ENCODE measurements at regions not wholly inside any gene's neighbourhood (a gene's known extent, or its start where the extent isn't known, plus 50 kb on each side); places are given as distances from the start of the nearest gene placed in this dataset.

DNA sequence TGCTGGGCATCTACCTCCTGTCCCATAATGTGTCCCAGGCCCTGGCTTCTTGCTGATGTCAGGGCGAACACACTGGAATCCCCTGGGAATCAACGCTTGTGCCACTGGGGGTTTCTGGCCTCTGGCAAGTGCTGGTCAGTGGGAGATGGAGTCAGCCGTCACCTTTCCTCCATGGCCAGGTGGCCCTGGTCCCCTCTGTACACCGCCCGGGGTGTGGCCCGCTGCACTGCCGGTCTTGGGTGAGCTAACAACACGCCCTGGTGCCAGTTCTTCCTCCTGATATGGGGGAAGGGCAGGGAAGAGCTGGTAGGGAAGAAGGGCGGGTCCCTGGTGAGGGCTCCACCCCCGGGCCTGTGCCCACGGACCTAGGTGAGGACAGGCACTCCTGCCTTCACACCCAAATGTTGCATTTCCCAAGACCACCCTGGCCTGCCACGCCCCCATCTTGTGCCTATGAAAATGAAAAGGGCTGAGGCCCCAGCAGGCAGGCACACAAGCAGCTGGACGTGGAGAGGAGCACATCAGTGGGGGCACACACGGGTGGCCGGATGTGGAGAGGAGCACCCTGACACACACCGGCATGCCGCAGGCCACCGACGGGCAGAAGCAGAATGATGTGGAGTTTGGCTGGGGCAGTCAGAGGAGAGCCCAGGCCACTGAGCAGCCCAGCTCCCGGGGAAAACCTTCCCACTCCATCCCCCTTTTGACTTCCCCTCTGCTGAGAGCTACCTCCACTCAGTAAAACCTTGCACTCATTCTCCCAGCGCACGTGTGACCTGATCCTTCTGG lies 140.5 kb downstream of the ASB1 start:
- Histone ChIP-seq H3K27ac (ENCODE audit: insufficient read depth, low read length) (no peak overlapping the region), H3K27me3 (ENCODE audit: control insufficient read depth, insufficient read depth, low read length) (peaks cover 4% of the 10 kb centered on the region), H3K79me2 (ENCODE audit: control insufficient read depth, insufficient read depth, low read length) (no peaks in the 10 kb centered on the region), H3K9ac (ENCODE audit: insufficient read depth, low read length) (no peak overlapping the region), H3K36me3 (ENCODE audit: control insufficient read depth, insufficient read depth, low read length) (no peaks in the 10 kb centered on the region), H3K9me3 (ENCODE audit: control insufficient read depth, insufficient read depth, low read depth, low read length) (no peaks in the 10 kb centered on the region), H4K20me1 (ENCODE audit: control insufficient read depth, extremely low read depth, insufficient read depth, low read length) (no peaks in the 10 kb centered on the region), H2AFZ (ENCODE audit: low read length) (no peak overlapping the region), H3K4me2 (ENCODE audit: extremely low read depth, insufficient read depth, low read length) (no peak overlapping the region), H3K4me1 (ENCODE audit: control insufficient read depth, extremely low read depth, insufficient read depth, low read length) (no peaks in the 10 kb centered on the region), H3K4me3 (replicated peaks in 1 of 4; ENCODE audit: control extremely low read depth in 1 of 4, insufficient read depth in 1 of 4, low read depth in 3 of 4, low read length in 4 of 4) (no peak overlapping the region)
- TF ChIP-seq, protein P1, sequence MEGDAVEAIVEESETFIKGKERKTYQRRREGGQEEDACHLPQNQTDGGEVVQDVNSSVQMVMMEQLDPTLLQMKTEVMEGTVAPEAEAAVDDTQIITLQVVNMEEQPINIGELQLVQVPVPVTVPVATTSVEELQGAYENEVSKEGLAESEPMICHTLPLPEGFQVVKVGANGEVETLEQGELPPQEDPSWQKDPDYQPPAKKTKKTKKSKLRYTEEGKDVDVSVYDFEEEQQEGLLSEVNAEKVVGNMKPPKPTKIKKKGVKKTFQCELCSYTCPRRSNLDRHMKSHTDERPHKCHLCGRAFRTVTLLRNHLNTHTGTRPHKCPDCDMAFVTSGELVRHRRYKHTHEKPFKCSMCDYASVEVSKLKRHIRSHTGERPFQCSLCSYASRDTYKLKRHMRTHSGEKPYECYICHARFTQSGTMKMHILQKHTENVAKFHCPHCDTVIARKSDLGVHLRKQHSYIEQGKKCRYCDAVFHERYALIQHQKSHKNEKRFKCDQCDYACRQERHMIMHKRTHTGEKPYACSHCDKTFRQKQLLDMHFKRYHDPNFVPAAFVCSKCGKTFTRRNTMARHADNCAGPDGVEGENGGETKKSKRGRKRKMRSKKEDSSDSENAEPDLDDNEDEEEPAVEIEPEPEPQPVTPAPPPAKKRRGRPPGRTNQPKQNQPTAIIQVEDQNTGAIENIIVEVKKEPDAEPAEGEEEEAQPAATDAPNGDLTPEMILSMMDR (conservative IDR thresholded peaks at IDR 0.05 in 1 of 2, IDR thresholded peaks at IDR 0.05 in 1 of 2; ENCODE audit: low read depth in 1 of 2, low read length in 2 of 2): no peak
- no peak for TF ChIP-seq EZH2 (IDR thresholded peaks at IDR 0.05; ENCODE audit: low read length, missing control alignments)
- no peak for DNase-seq (ENCODE audit: low read depth in 2 of 2)

DNA sequence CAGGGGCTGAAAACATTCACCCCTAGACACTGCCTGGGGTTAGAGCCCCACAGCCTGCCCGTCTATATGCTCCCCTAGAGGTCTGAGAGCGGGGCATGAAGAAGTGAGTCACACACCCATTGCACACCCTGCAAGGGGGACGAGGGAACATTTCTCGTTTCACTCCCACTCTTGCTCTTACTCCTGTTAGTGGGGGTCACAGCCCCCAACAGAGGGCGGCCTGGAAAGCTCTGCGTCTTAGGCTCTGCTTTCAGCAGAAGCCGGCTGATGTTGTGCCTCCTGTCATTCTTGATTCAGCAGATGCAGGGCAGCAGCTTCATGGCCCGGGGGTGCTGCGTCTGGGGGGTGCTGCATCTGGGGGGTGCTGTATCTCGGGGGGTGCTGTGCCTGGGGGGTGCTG lies 141.3 kb downstream of the ASB1 start:
- Histone ChIP-seq H3K4me2 (ENCODE audit: extremely low read depth, insufficient read depth, low read length) (no peak overlapping the region), H3K4me1 (ENCODE audit: control insufficient read depth, extremely low read depth, insufficient read depth, low read length) (no peaks in the 10 kb centered on the region), H4K20me1 (ENCODE audit: control insufficient read depth, extremely low read depth, insufficient read depth, low read length) (no peaks in the 10 kb centered on the region), H3K36me3 (ENCODE audit: control insufficient read depth, insufficient read depth, low read length) (no peaks in the 10 kb centered on the region), H2AFZ (ENCODE audit: low read length) (no peak overlapping the region), H3K4me3 (replicated peaks in 1 of 4; ENCODE audit: control extremely low read depth in 1 of 4, insufficient read depth in 1 of 4, low read depth in 3 of 4, low read length in 4 of 4) (no peak overlapping the region), H3K79me2 (ENCODE audit: control insufficient read depth, insufficient read depth, low read length) (no peaks in the 10 kb centered on the region), H3K27ac (ENCODE audit: insufficient read depth, low read length) (no peak overlapping the region), H3K9me3 (ENCODE audit: control insufficient read depth, insufficient read depth, low read depth, low read length) (no peaks in the 10 kb centered on the region), H3K27me3 (ENCODE audit: control insufficient read depth, insufficient read depth, low read length) (peaks cover 4% of the 10 kb centered on the region), H3K9ac (ENCODE audit: insufficient read depth, low read length) (no peak overlapping the region)
- DNase-seq (ENCODE audit: low read depth in 2 of 2): no peak
- no peak for TF ChIP-seq EZH2 (IDR thresholded peaks at IDR 0.05; ENCODE audit: low read length, missing control alignments)
- TF ChIP-seq, protein P1 (conservative IDR thresholded peaks at IDR 0.05 in 1 of 2, IDR thresholded peaks at IDR 0.05 in 1 of 2; ENCODE audit: low read depth in 1 of 2, low read length in 2 of 2): no peak

DNA sequence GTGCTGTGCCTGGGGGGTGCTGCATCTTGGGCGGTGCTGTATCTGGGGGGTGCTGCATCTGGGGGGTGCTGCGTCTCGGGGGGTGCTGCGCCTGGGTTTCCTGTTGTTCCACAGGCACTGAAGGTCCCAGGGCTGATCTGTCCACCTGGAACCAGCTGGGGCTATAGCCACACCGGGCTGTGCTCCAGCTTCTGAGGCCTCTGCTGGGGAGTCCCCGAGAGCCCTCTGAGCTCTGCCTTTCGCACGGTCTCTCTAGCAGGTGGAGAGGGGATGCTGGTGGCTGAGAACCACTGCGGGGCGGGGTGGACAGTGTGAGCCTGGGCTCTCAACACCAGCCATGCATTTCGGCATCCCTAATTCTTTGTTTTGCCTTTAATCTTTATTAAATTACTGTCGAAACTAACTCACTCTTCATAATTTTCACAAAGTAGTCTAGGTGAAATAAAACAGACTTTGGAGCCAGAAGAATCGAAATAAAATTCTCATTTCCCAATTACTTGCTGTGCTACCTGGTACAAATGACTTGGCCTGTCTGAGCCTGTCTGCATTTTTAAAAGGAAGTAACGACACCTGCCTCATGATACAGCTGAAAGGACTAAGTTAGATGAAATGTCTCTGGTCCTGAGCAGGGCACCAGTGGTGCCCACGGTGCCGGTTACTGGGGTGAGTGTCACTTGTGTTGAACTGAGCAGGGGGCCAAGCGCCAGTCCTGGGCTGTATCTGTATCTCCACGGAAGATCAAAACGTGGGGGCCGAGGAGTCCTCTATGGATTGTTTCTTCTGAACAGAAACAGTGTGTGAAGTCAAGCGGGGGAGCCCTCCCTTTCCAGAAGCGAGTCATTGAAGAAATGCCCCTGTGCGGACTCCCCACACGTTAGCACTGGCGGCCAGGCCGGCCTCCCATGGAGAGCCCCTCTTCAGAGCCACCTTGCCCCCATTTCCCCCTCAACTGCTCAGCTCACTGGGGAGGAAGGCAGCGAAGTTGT lies 142.0 kb downstream of the ASB1 start:
- Histone ChIP-seq H2AFZ (ENCODE audit: low read length) (no peak overlapping the region), H4K20me1 (ENCODE audit: control insufficient read depth, extremely low read depth, insufficient read depth, low read length) (no peaks in the 10 kb centered on the region), H3K27ac (ENCODE audit: insufficient read depth, low read length) (no peak overlapping the region), H3K36me3 (ENCODE audit: control insufficient read depth, insufficient read depth, low read length) (no peaks in the 10 kb centered on the region), H3K4me1 (ENCODE audit: control insufficient read depth, extremely low read depth, insufficient read depth, low read length) (no peaks in the 10 kb centered on the region), H3K9ac (ENCODE audit: insufficient read depth, low read length) (no peak overlapping the region), H3K79me2 (ENCODE audit: control insufficient read depth, insufficient read depth, low read length) (no peaks in the 10 kb centered on the region), H3K27me3 (ENCODE audit: control insufficient read depth, insufficient read depth, low read length) (peaks cover 3% of the 10 kb centered on the region), H3K9me3 (ENCODE audit: control insufficient read depth, insufficient read depth, low read depth, low read length) (no peaks in the 10 kb centered on the region), H3K4me3 (replicated peaks in 1 of 4; ENCODE audit: control extremely low read depth in 1 of 4, insufficient read depth in 1 of 4, low read depth in 3 of 4, low read length in 4 of 4) (no peak overlapping the region), H3K4me2 (ENCODE audit: extremely low read depth, insufficient read depth, low read length) (no peak overlapping the region)
- DNase-seq (ENCODE audit: low read depth in 2 of 2): no peak
- TF ChIP-seq, protein P1 (conservative IDR thresholded peaks at IDR 0.05 in 1 of 2, IDR thresholded peaks at IDR 0.05 in 1 of 2; ENCODE audit: low read depth in 1 of 2, low read length in 2 of 2): no peak
- TF ChIP-seq EZH2 (IDR thresholded peaks at IDR 0.05; ENCODE audit: low read length, missing control alignments): no peak

Measured in fibroblast of lung (primary cell).